HepG2 (cell line): ENCODE measurements at regions not wholly inside any gene's neighbourhood (a gene's known extent, or its start where the extent isn't known, plus 50 kb on each side); places are given as distances from the start of the nearest gene placed in this dataset.

ENCODE experiments used
- ATAC-seq: fragments of 200-7000 bp; cut with Tn5 transposase; 3 replicates; pipeline ENCODE4 v1.9.1; 2020; ENCODE audit warnings: mild to moderate bottlenecking, moderate library complexity
- BruUV-seq: library from RNA; stranded (reverse); fragments of 400-500 nt; replicated peaks from 2 replicates; lab custom pipeline; 2021; lab: Mats Ljungman, UMichigan
- CTCF ChIA-PET: fragments of 300-600 bp; formaldehyde crosslinking; extraction: SDS; loops from one replicate; lab custom pipeline; 2021; ENCODE audit warnings: low total read pairs, inconsistent platforms, low intra/inter-chr PET ratio; lab: Yijun Ruan, JAX
- POLR2A ChIA-PET: fragments of 350-600 bp; sonication (Branson Sonifier 250); formaldehyde crosslinking; loops from one replicate; lab custom pipeline; 2020; ENCODE audit warnings: antibody characterized with exemption, inconsistent platforms; lab: Yijun Ruan, JAX
- DNase-seq: peaks from one replicate; pipeline ENCODE4 v3.0.0-alpha.2; 2015; ENCODE audit warnings: low spot score
- FAIRE-seq: peaks from 3 replicates; lab custom pipeline; 2011; peaks lifted over from hg19 to GRCh38; lab: Jason Lieb, UNC
- H2AFZ ChIP-seq: one replicate; pipeline ENCODE4 v1.6.1; 2011; ENCODE audit warnings: low read length, inconsistent platforms
- H3K27ac ChIP-seq: fragments of 300-600 bp; 3 replicates; pipeline ENCODE4 v1.8.0; 2011; ENCODE audit warnings: mixed run types, mild to moderate bottlenecking, mixed read lengths, low read length, inconsistent platforms; ENCODE audit not compliant: insufficient read depth; ENCODE audit errors: extremely low read length
- H3K27me3 ChIP-seq, 2 experiments: fragments of 200-600 bp in 1 of 2; 2 replicates in 1 of 2; 3 replicates in 1 of 2; pipeline versions ENCODE4 v1.6.0 to v1.8.0; 2011; ENCODE audit warnings: low read length in 2 of 2, mild to moderate bottlenecking in 2 of 2, moderate library complexity in 2 of 2, inconsistent platforms in 1 of 2; ENCODE audit not compliant: insufficient read depth in 2 of 2, control insufficient read depth in 1 of 2
- H3K36me3 ChIP-seq, 2 experiments: fragments of 200-600 bp in 1 of 2; replicated peaks in 1 of 2; 2 replicates in 1 of 2; 3 replicates in 1 of 2; pipeline versions ENCODE4 v1.5.1 to v1.8.0; 2011; ENCODE audit warnings: low read length in 2 of 2, inconsistent platforms in 1 of 2; ENCODE audit not compliant: insufficient read depth in 2 of 2, control insufficient read depth in 1 of 2
- H3K4me1 ChIP-seq: 2 replicates; pipeline ENCODE4 v1.5.1; 2012; ENCODE audit warnings: low read length, inconsistent platforms; ENCODE audit not compliant: insufficient read depth
- H3K4me2 ChIP-seq: 2 replicates; pipeline ENCODE4 v1.6.0; 2011; ENCODE audit warnings: low read depth, low read length, inconsistent platforms
- H3K4me3 ChIP-seq, 3 experiments: fragments of 200-600 bp in 1 of 3; sonication (generic), shearing (Covaris generic) in 1 of 3; replicated peaks in 1 of 3; 2 replicates each; pipeline ENCODE4 v1.5.1; 2011 to 2016; ENCODE audit warnings: low read length in 3 of 3, inconsistent platforms in 2 of 3, low read depth in 2 of 3, mild to moderate bottlenecking in 2 of 3, control low read depth in 1 of 3, mixed read lengths in 1 of 3; ENCODE audit not compliant: insufficient read depth in 1 of 3
- H3K79me2 ChIP-seq: one replicate; pipeline ENCODE4 v1.6.1; 2011; ENCODE audit warnings: low read length, inconsistent platforms; ENCODE audit not compliant: insufficient read depth
- H3K9ac ChIP-seq: 2 replicates; pipeline ENCODE4 v1.6.0; 2011; ENCODE audit warnings: mild to moderate bottlenecking, low read depth, low read length, inconsistent platforms; ENCODE audit not compliant: insufficient read depth
- H3K9me3 ChIP-seq: 2 replicates; pipeline ENCODE4 v1.5.1; 2012; ENCODE audit warnings: mild to moderate bottlenecking, low read length
- H4K20me1 ChIP-seq: 2 replicates; pipeline ENCODE4 v1.6.0; 2011; ENCODE audit warnings: inconsistent platforms, mild to moderate bottlenecking, low read length, moderate library complexity; ENCODE audit not compliant: insufficient read depth
- CBX5 ChIP-seq: sonication (generic); formaldehyde crosslinking; IDR thresholded peaks from 2 replicates; pipeline ENCODE4 v1.4.0; 2020; ENCODE audit warnings: missing genetic modification reagents, borderline replicate concordance
- MAFF ChIP-seq: IDR thresholded peaks from 2 replicates; pipeline ENCODE4 v1.6.1; 2011; ENCODE audit warnings: low read depth, low read length, improper control_type of control experiment
- MAFK ChIP-seq, 2 experiments: IDR thresholded peaks in 1 of 2; conservative IDR thresholded peaks in 1 of 2; 2 replicates each; pipeline ENCODE4 v1.6.1; 2011; ENCODE audit warnings: improper control_type of control experiment in 2 of 2, low read length in 2 of 2
- ZNF264 ChIP-seq: sonication (generic); formaldehyde crosslinking; IDR thresholded peaks from 2 replicates; pipeline ENCODE4 v1.4.0; 2020; ENCODE audit warnings: missing genetic modification reagents
- ZNF615 ChIP-seq: sonication (generic); formaldehyde crosslinking; IDR thresholded peaks from 2 replicates; pipeline ENCODE4 v1.5.0; 2020; ENCODE audit warnings: mild to moderate bottlenecking, missing genetic modification reagents, borderline replicate concordance
- WGBS: methylation state at CpG from one replicate; pipeline ENCODE4 v1.1.6; 2017; ENCODE audit warnings: low lambda C conversion rate; 5-methylcytosine and 5-hydroxymethylcytosine counted together
- in situ Hi-C: cut with HindIII; loops from 2 replicates; pipeline ENCODE4 v1.10.0; 2017; ENCODE audit warnings: low pct_unique_long_range_greater_than_20kb; ENCODE audit not compliant: extremely low pct_ligation_motif_present
- intact Hi-C: fragments of 100-400 bp; cut with micrococcal nuclease; formaldehyde crosslinking; loops from one replicate; pipeline ENCODE4 v1.10.0; 2022; ENCODE audit not compliant: unreplicated experiment
- TF ChIP-seq, protein P1 (sequence below): sonication (generic); formaldehyde crosslinking; conservative IDR thresholded peaks from 2 replicates; pipeline ENCODE4 v1.8.0; 2022; ENCODE audit warnings: low read depth, missing genetic modification reagents
- TF ChIP-seq, protein P2 (sequence below): sonication (generic); formaldehyde crosslinking; IDR thresholded peaks from 2 replicates; pipeline ENCODE4 v1.5.0; 2020; ENCODE audit warnings: mild to moderate bottlenecking, missing genetic modification reagents, borderline replicate concordance

DNA sequence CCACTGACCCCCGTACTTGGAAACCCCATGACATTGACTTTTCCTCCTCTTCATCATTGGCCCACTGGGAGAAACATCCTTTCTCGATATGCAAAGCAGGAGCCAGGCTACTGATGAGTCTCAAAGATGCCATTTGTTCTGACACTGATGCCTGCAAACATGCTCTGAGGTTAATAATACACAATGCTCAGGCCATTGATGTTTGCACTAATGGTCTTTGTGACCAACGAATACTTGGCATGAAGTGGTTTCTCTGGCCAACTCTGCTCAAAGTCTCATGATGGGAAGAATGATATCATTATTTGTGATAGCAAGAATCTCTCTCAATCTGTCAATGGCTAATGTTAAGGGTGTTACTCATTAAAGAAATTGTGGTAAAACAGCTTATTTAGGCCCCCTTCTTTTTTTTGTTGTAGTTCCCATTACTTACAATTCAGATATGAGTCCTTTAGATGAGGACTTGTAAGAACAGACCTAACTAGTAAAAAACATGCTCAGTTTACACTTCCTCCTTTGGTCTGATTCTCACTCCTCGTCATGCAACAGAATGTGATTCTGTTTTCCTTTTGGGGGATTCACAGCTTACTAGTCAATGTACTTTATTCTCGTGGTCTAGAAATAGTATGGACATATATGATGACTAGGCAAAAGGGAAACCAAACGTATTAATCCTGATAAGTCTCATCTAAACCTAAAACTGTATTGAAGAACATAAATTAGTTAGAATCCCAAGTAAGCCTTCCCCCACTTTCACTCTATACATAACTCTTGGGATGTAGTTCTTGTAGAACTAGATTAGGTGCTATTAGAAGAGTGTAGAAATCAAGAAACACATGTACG is 488.8 kb upstream of the DPPA4 start:
- TF ChIP-seq ZNF264 (no peak), ZNF615 (no peak), CBX5 (CRISPR knock-in tag) (no peak), MAFK (conservative IDR thresholded peaks at IDR 0.05 in 1 of 2, IDR thresholded peaks at IDR 0.05 in 1 of 2; ENCODE audit: low read length in 2 of 2) (peak; percentile 69 to 87; a peak in 3 of 4 replicates), MAFF (peak; percentile 71)
- TF ChIP-seq, protein P1, sequence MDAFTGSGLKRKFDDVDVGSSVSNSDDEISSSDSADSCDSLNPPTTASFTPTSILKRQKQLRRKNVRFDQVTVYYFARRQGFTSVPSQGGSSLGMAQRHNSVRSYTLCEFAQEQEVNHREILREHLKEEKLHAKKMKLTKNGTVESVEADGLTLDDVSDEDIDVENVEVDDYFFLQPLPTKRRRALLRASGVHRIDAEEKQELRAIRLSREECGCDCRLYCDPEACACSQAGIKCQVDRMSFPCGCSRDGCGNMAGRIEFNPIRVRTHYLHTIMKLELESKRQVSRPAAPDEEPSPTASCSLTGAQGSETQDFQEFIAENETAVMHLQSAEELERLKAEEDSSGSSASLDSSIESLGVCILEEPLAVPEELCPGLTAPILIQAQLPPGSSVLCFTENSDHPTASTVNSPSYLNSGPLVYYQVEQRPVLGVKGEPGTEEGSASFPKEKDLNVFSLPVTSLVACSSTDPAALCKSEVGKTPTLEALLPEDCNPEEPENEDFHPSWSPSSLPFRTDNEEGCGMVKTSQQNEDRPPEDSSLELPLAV: no peak
- no peak for FAIRE-seq
- Histone ChIP-seq H3K27ac (no peak overlapping the region), H3K9me3 (no peaks in the 10 kb centered on the region), H3K4me2 (no peak overlapping the region), H3K9ac (no peak overlapping the region), H3K4me1 (no peaks in the 10 kb centered on the region; the same call in 1 of the 2 replicates), H3K4me3 (no peak overlapping the region), H3K36me3 (no peaks in the 10 kb centered on the region), H3K79me2 (no peaks in the 10 kb centered on the region), H2AFZ (no peak overlapping the region), H4K20me1 (no peaks in the 10 kb centered on the region), H3K27me3 (no peaks in the 10 kb centered on the region)
- CTCF ChIA-PET: no interaction called here
- no TSS peak for BruUV-seq
- ATAC-seq: no peak
- intact Hi-C loops (no loop called here), in situ Hi-C loops (no loop called here)
- POLR2A ChIA-PET: no interaction called here
- WGBS: 2% methylated on average over 7 of the region's 7 CpGs
- no peak for DNase-seq

DNA sequence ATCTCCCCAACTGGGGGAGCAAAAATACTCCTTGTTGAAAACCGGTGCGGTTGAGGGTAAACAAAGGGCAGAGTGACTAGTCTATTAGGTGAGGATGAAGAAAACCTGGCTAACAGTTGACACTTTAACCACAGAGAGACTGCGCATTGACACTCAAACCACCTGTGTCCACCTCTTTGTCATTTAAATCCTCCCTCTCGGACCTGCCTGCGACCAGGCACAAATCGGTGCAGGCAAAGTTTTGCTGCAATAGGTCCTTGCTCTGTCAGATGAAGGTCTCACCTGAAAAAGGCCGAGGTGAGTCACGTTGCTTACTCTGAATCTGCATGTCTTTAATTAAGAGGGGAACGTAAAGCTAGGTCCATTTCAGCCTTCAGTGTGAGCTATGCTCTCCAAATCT is 494.1 kb upstream of the DPPA4 start:
- Histone ChIP-seq H3K36me3 (no peaks in the 10 kb centered on the region), H3K27me3 (no peaks in the 10 kb centered on the region), H3K79me2 (no peaks in the 10 kb centered on the region), H2AFZ (no peak overlapping the region), H3K4me3 (no peak overlapping the region), H3K4me2 (no peak overlapping the region), H3K4me1 (no peaks in the 10 kb centered on the region; the same call in 1 of the 2 replicates), H3K9me3 (no peaks in the 10 kb centered on the region), H4K20me1 (no peaks in the 10 kb centered on the region), H3K9ac (no peak overlapping the region), H3K27ac (no peak overlapping the region)
- FAIRE-seq (no peak), ATAC-seq (no peak), DNase-seq (no peak)
- intact Hi-C loops (no loop called here), in situ Hi-C loops (no loop called here)
- WGBS: 29% methylated on average over 9 of the region's 9 CpGs
- CTCF ChIA-PET: no interaction called here
- TF ChIP-seq, protein P2, sequence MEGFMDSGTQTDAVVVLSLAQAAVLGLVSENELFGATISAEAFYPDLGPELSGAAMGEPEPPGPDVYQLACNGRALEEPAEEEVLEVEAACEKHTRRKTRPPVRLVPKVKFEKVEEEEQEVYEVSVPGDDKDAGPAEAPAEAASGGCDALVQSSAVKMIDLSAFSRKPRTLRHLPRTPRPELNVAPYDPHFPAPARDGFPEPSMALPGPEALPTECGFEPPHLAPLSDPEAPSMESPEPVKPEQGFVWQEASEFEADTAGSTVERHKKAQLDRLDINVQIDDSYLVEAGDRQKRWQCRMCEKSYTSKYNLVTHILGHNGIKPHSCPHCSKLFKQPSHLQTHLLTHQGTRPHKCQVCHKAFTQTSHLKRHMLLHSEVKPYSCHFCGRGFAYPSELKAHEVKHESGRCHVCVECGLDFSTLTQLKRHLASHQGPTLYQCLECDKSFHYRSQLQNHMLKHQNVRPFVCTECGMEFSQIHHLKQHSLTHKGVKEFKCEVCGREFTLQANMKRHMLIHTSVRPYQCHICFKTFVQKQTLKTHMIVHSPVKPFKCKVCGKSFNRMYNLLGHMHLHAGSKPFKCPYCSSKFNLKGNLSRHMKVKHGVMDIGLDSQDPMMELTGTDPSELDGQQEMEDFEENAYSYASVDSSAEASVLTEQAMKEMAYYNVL (CRISPR knock-in tag): no peak
- POLR2A ChIA-PET: no interaction called here
- BruUV-seq: no TSS peak
